ENCODE measurements at regions not wholly inside any gene's neighbourhood (a gene's known extent, or its start where the extent isn't known, plus 50 kb on each side); places are given as distances from the start of the nearest gene placed in this dataset.

GRCh38 chr2:128442891-128443302 is 124.2 kb upstream of the HS6ST1 start:
- Mint-ChIP-seq H3K27me3 (ENCODE audit: low read depth) (peaks cover 13% of the 10 kb centered on the region), H3K4me3 (no peak overlapping the region), H3K36me3 (ENCODE audit: low read depth) (no peaks in the 10 kb centered on the region), H3K4me1 (peaks cover 23% of the 10 kb centered on the region), H3K9me3 (no peaks in the 10 kb centered on the region), H3K27ac (peak overlapping the region; percentile 78 to 90 (median 82))
- no peak for TF ChIP-seq CTCF (IDR thresholded peaks at IDR 0.05; ENCODE audit: unreplicated experiment in 3 of 3)

- TF ChIP-seq CTCF (IDR thresholded peaks at IDR 0.05; ENCODE audit: unreplicated experiment in 3 of 3): no peak
- Mint-ChIP-seq H3K27me3 (ENCODE audit: low read depth) (peaks cover 8% of the 10 kb centered on the region), H3K36me3 (ENCODE audit: low read depth) (no peaks in the 10 kb centered on the region), H3K4me1 (peaks cover 23% of the 10 kb centered on the region), H3K9me3 (no peaks in the 10 kb centered on the region), H3K4me3 (no peak overlapping the region), H3K27ac (peak overlapping the region in 2 of 3 experiments; percentile 17 to 51)
Measured at GRCh38 chr2:128444121-128444771, 125.6 kb upstream of the HS6ST1 start.

- peaks cover 8% of the 10 kb centered on the region for H3K27me3 Mint-ChIP-seq (ENCODE audit: low read depth)
- peaks cover 23% of the 10 kb centered on the region for H3K4me1 Mint-ChIP-seq
- H3K4me3 Mint-ChIP-seq: no peak overlapping the region
- TF ChIP-seq CTCF (IDR thresholded peaks at IDR 0.05; ENCODE audit: unreplicated experiment in 3 of 3): no peak
- H3K36me3 Mint-ChIP-seq (ENCODE audit: low read depth): no peaks in the 10 kb centered on the region
- peak overlapping the region in 2 of 3 experiments; percentile 12 to 16 for H3K27ac Mint-ChIP-seq
- no peaks in the 10 kb centered on the region for H3K9me3 Mint-ChIP-seq
Measured at GRCh38 chr2:128444816-128445522, 126.3 kb upstream of the HS6ST1 start.

GRCh38 chr2:128445523-128445900 is 126.8 kb upstream of the HS6ST1 start:
- Mint-ChIP-seq H3K4me1 (peaks cover 25% of the 10 kb centered on the region), H3K4me3 (no peak overlapping the region), H3K36me3 (ENCODE audit: low read depth) (no peaks in the 10 kb centered on the region), H3K27ac (peak overlapping the region in 1 of 3 experiments; percentile 12), H3K27me3 (ENCODE audit: low read depth) (peaks cover 8% of the 10 kb centered on the region), H3K9me3 (no peaks in the 10 kb centered on the region)
- TF ChIP-seq CTCF (IDR thresholded peaks at IDR 0.05; ENCODE audit: unreplicated experiment in 3 of 3): no peak

- no peak for TF ChIP-seq CTCF (IDR thresholded peaks at IDR 0.05; ENCODE audit: unreplicated experiment in 3 of 3)
- no peaks in the 10 kb centered on the region for H3K9me3 Mint-ChIP-seq
- H3K4me3 Mint-ChIP-seq: no peak overlapping the region
- peaks cover 31% of the 10 kb centered on the region for H3K4me1 Mint-ChIP-seq
- no peaks in the 10 kb centered on the region for H3K36me3 Mint-ChIP-seq (ENCODE audit: low read depth)
- peak overlapping the region in 1 of 3 experiments; percentile 57 for H3K27ac Mint-ChIP-seq
- H3K27me3 Mint-ChIP-seq (ENCODE audit: low read depth): peaks cover 8% of the 10 kb centered on the region
Measured at GRCh38 chr2:128446049-128446873, 127.6 kb upstream of the HS6ST1 start.

Data from nephron (organoid).